ENCODE measurements at regions not wholly inside any gene's neighbourhood (a gene's known extent, or its start where the extent isn't known, plus 50 kb on each side); places are given as distances from the start of the nearest gene placed in this dataset.

GRCh38 chr9:115978659-115979096 lies 174.9 kb upstream of the PAPPA start:
- H3K27ac ChIP-seq: no peak overlapping the region
- TF ChIP-seq, protein P1, sequence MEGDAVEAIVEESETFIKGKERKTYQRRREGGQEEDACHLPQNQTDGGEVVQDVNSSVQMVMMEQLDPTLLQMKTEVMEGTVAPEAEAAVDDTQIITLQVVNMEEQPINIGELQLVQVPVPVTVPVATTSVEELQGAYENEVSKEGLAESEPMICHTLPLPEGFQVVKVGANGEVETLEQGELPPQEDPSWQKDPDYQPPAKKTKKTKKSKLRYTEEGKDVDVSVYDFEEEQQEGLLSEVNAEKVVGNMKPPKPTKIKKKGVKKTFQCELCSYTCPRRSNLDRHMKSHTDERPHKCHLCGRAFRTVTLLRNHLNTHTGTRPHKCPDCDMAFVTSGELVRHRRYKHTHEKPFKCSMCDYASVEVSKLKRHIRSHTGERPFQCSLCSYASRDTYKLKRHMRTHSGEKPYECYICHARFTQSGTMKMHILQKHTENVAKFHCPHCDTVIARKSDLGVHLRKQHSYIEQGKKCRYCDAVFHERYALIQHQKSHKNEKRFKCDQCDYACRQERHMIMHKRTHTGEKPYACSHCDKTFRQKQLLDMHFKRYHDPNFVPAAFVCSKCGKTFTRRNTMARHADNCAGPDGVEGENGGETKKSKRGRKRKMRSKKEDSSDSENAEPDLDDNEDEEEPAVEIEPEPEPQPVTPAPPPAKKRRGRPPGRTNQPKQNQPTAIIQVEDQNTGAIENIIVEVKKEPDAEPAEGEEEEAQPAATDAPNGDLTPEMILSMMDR (conservative IDR thresholded peaks at IDR 0.05; ENCODE audit: low read depth): no peak
- DNase-seq (ENCODE audit: low spot score): no peak
- ChIA-PET POLR2A (ENCODE audit: low non-redundant PET) (no interaction called here), CTCF (interaction anchor here (0.6 to 0.7 kb wide), 2 partner anchors 212 to 386 kb away, joined by 3 read pairs; no protein-coding TSS in a partner anchor)

- ChIA-PET POLR2A (ENCODE audit: low non-redundant PET) (no interaction called here), CTCF (interaction anchor here (0.6 kb wide), 1 partner anchor 308 kb away, joined by 4 read pairs; no protein-coding TSS in a partner anchor)
- TF ChIP-seq, protein P1 (conservative IDR thresholded peaks at IDR 0.05; ENCODE audit: low read depth): no peak
- no peak overlapping the region for H3K27ac ChIP-seq
- DNase-seq (ENCODE audit: low spot score): no peak
These were observed 173.5 kb upstream of the PAPPA start for GRCh38 chr9:115980054-115980453.

GRCh38 chr9:115980502-115980901 lies 173.1 kb upstream of the PAPPA start:
- no peak overlapping the region for H3K27ac ChIP-seq
- TF ChIP-seq, protein P1 (conservative IDR thresholded peaks at IDR 0.05; ENCODE audit: low read depth): no peak
- ChIA-PET POLR2A (ENCODE audit: low non-redundant PET) (no interaction called here), CTCF (interaction anchor here (0.6 kb wide), 2 partner anchors 309 to 401 kb away, joined by 3 to 4 read pairs; no protein-coding TSS in a partner anchor)
- no peak for DNase-seq (ENCODE audit: low spot score)

DNA sequence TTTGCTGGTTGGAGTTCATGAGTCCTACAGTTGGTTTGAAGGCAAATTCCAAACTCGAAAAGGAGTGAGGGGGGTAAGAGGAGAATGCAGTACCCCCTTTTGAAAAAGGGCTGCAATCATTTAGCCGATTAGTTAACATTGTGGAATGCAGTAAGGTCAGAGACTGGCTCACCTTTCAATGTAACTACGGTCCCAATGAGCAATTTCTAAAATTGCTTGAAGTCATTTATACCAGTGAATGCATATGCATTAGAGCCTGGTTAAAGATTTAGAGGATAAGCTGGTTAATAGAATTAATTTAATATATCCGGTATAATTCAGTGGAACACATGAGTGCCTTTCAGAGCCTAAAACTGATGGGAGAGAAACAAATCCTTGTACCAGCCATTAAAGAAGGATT lies 172.6 kb upstream of the PAPPA start:
- no peak for DNase-seq (ENCODE audit: low spot score)
- POLR2A ChIA-PET (ENCODE audit: low non-redundant PET): no interaction called here
- no peak overlapping the region for H3K27ac ChIP-seq
- CTCF ChIA-PET: interaction anchor here (0.6 kb wide), 1 partner anchor 401 kb away, joined by 3 read pairs; no protein-coding TSS in a partner anchor
- TF ChIP-seq, protein P1 (conservative IDR thresholded peaks at IDR 0.05; ENCODE audit: low read depth): no peak

DNA sequence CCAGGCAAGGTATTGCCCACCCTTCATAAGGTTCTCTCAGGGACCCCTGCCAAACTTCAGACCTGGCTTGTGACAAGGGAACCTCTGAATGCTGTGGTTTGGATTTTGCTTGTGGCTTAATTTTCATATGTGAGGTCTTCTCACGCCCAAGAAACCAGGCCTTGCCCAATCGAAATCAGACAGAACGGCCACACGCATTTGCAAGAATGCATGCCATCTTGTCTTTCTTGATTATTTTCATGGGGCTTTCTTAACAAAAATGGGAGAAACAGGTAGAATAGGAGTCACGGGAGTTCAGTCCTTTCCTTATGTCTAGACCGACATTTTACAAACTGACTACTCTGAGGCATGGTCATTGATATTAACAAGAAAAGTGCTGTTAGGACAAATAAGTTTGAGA lies 170.2 kb upstream of the PAPPA start:
- no peak overlapping the region for H3K27ac ChIP-seq
- no peak for DNase-seq (ENCODE audit: low spot score)
- ChIA-PET CTCF (no interaction called here), POLR2A (ENCODE audit: low non-redundant PET) (no interaction called here)
- TF ChIP-seq, protein P1 (conservative IDR thresholded peaks at IDR 0.05; ENCODE audit: low read depth): no peak

GRCh38 chr9:115985657-115986056 lies 167.9 kb upstream of the PAPPA start:
- no peak overlapping the region for H3K27ac ChIP-seq
- TF ChIP-seq, protein P1 (conservative IDR thresholded peaks at IDR 0.05; ENCODE audit: low read depth): no peak
- ChIA-PET CTCF (no interaction called here), POLR2A (ENCODE audit: low non-redundant PET) (no interaction called here)
- DNase-seq (ENCODE audit: low spot score): no peak

All from RWPE1 (cell line).